Stimulated activated naive B cell treated with anti-CD40 and anti-IgM and Interleukin-4, amounts not matched to agents 10 μg/mL and 1 μg/mL and 100 μg/mL, for 72 hours (primary cell): ENCODE measurements at regions not wholly inside any gene's neighbourhood (a gene's known extent, or its start where the extent isn't known, plus 50 kb on each side); places are given as distances from the start of the nearest gene placed in this dataset.

Source experiments
- ATAC-seq, 2 donors: fragments of 150-1000 bp; cut with Tn5 transposase; replicated peaks; 2 replicates each; pipeline ENCODE4 v1.10.0; 2021; ENCODE audit warnings: moderate library complexity in 1 of 2
- DNase-seq: peaks from one replicate; pipeline ENCODE4 v3.0.0; 2021
- H3K27ac Mint-ChIP-seq: one replicate; pipeline ENCODE4 v1.8.0; 2022; ENCODE audit warnings: mild to moderate bottlenecking, mixed read lengths
- H3K27me3 Mint-ChIP-seq, 2 donors: one replicate each; pipeline ENCODE4 v1.8.0; 2022; ENCODE audit warnings: mixed read lengths in 2 of 2
- H3K36me3 Mint-ChIP-seq, 2 donors: one replicate each; pipeline ENCODE4 v1.8.0; 2022; ENCODE audit warnings: mixed read lengths in 2 of 2, mild to moderate bottlenecking in 1 of 2
- H3K4me1 Mint-ChIP-seq, 2 donors: one replicate each; pipeline ENCODE4 v1.8.0; 2022; ENCODE audit warnings: mixed read lengths in 2 of 2, mild to moderate bottlenecking in 1 of 2
- H3K4me3 Mint-ChIP-seq, 2 donors: one replicate each; pipeline ENCODE4 v1.8.0; 2022; ENCODE audit warnings: mild to moderate bottlenecking in 2 of 2, mixed read lengths in 2 of 2, moderate library complexity in 1 of 2
- H3K9me3 Mint-ChIP-seq, 2 donors: one replicate each; pipeline ENCODE4 v1.8.0; 2022; ENCODE audit warnings: mixed read lengths in 2 of 2, mild to moderate bottlenecking in 1 of 2

DNA sequence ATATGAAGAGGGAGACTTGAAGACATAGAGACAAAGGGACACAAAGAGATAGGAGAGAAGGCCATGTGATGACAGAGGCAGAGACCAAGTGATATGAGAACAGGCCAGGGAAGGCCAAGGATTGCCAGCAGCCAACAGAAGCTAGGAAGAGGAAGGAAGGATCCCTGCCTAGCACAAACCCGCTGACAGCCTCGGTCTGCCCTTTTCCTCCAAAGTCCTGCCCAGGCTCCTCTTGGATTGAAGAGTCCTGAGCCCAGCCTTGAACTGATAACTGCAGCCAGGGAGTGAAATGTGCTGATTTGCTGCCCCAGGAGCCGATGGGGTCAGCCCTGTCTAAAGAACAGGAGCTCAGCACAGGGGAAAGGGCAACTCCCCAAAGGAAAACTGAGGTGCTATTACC, 76.6 kb downstream of the MCFD2 start:
- no peaks in the 10 kb centered on the region for H3K9me3 Mint-ChIP-seq
- no peak for DNase-seq
- H3K4me3 Mint-ChIP-seq, result no peak overlapping the region
- no peak overlapping the region for H3K27ac Mint-ChIP-seq
- H3K4me1 Mint-ChIP-seq, result peaks cover 4 to 14% of the 10 kb centered on the region in 2 donors
- H3K27me3 Mint-ChIP-seq, result no peaks in the 10 kb centered on the region
- ATAC-seq, result no peak
- H3K36me3 Mint-ChIP-seq, result no peaks in the 10 kb centered on the region

DNA sequence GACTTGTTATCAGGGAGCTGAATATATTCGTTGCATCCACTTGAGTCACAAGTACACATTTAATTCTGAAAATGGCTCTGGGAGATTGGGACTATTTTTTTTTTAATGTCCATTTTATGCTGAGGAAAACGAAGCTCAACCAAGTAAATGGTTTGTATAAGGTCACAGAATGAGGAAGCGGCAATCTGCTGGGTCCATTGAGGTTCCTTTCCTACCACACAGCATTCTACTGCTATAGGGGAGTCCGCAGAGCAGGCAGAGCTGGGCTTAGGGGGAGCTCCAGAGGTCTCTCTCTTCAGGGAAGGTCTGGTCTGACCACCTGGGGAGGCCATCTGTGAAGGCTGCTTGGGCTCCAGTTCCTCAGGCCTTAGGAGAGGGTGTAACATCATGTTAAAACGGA, 77.9 kb downstream of the MCFD2 start:
- Mint-ChIP-seq H3K27me3 (no peaks in the 10 kb centered on the region), H3K27ac (no peak overlapping the region), H3K9me3 (peaks cover 0 to 1% of the 10 kb centered on the region in 2 donors), H3K4me1 (peaks cover 4 to 14% of the 10 kb centered on the region in 2 donors), H3K36me3 (no peaks in the 10 kb centered on the region), H3K4me3 (no peak overlapping the region)
- ATAC-seq, result no peak
- DNase-seq, result no peak

DNA sequence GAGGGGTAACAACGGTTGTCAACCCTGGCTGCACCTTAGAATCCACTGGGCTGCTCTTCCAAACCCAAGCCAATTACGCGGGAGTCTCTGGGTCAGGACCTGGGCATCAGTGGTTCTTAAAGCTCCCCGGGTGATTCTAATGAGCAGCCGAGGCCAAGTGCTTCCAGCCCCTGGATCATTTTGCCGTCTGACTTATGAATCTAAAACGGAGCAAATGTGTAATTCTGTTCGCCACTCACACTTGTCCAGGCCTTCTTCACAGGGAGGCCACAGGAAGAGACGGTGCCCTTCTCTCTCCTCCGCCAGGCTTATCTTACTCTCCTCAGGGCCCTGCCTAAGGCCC, 78.5 kb downstream of the MCFD2 start:
- ATAC-seq (no peak), DNase-seq (no peak)
- Mint-ChIP-seq H3K27ac (no peak overlapping the region), H3K4me3 (no peak overlapping the region), H3K36me3 (no peaks in the 10 kb centered on the region), H3K4me1 (peaks cover 4 to 14% of the 10 kb centered on the region in 2 donors), H3K27me3 (no peaks in the 10 kb centered on the region), H3K9me3 (peaks cover 0 to 1% of the 10 kb centered on the region in 2 donors)

DNA sequence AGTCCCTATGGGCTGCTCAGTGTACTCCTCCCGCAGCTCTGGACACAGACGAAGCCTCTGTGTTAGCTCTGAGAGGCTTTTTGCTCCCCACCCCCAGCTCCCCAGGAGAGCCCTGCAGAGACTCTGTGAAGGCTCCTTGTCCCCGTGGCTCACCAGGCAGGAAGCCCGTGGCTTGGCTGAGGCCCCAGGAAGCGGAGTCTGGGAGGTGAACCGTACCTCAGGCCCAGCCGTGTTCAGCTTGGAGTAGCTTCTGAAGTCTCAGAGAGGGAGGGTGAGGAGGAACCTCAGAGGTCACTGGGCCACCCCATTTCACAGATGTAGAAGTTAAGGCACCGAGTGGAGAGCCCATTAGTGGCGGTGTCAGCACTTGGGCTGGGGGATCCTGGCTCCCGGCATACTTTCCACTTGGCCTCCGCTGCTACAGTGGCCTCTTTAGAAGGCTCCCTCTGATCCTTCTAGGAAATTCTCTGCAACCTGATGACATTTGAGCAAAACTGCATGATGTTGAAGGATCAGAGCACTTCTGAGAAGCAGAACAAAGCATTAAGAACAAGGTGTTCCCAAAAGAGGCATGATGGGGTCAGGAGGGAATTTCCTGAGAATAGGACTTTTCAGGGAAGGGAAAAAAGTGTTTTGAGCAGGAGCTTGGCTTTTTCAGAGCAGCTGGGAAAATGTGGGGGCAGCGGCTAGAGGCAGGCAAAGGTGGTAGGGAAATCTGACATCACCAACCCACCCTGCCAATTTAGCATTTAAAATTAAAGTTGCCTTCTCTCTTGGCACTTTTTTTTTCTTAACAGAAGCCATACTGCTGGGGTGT, 79.1 kb downstream of the MCFD2 start:
- Mint-ChIP-seq H3K27me3 (no peaks in the 10 kb centered on the region), H3K4me3 (no peak overlapping the region), H3K9me3 (peaks cover 0 to 1% of the 10 kb centered on the region in 2 donors), H3K27ac (no peak overlapping the region), H3K36me3 (no peaks in the 10 kb centered on the region), H3K4me1 (peaks cover under 1 to 10% of the 10 kb centered on the region in 2 donors)
- ATAC-seq (no peak), DNase-seq (no peak)

DNA sequence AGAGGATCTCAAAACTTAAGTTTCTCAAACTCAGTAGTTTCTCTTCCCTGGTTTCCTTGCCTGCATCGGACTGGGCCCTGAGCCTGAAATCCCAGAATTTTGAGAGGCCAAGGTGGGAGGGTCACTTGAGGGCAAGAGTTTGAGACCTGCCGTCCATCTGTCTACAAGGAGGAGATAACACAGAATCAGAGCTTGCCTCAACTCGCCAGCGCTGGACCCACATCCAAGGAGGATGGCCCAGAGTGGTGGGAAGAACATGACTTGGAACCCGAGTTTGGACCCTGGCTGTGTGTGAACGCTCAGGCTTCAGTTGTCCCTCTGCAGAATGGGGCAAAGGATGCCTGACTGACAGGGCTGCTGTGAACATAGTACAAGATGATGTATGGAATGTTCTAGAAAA, 80.1 kb downstream of the MCFD2 start:
- peaks cover 0 to 8% of the 10 kb centered on the region in 2 donors for H3K4me1 Mint-ChIP-seq
- H3K9me3 Mint-ChIP-seq, result peaks cover 0 to 2% of the 10 kb centered on the region in 2 donors
- no peaks in the 10 kb centered on the region for H3K27me3 Mint-ChIP-seq
- no peak overlapping the region for H3K27ac Mint-ChIP-seq
- no peak for ATAC-seq
- no peaks in the 10 kb centered on the region for H3K36me3 Mint-ChIP-seq
- H3K4me3 Mint-ChIP-seq, result no peak overlapping the region
- DNase-seq, result no peak

DNA sequence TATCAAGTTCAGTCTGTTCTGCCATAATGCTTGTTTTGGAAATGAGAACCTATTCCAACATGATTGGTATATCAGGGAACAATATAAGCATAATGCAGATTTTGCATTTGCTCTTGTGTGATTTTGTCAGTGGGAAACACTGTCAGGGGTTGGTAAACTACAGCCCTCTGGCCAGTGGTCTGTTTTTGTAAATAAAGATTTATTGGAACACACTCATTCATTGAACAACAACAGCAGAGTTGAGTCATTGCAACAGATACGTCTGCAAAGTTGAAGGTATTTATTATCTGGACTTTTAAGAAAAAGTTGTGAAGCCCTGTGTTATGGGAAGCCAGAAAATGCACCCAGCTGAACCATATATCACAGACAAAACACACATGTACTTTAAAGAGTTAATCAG, 83.1 kb downstream of the MCFD2 start:
- H3K27ac Mint-ChIP-seq, result no peak overlapping the region
- ATAC-seq, result no peak
- no peak for DNase-seq
- H3K4me1 Mint-ChIP-seq, result peaks cover 3 to 9% of the 10 kb centered on the region in 2 donors
- H3K4me3 Mint-ChIP-seq, result no peak overlapping the region
- H3K9me3 Mint-ChIP-seq, result peaks cover 0 to 4% of the 10 kb centered on the region in 2 donors
- H3K27me3 Mint-ChIP-seq, result peaks cover 0 to 7% of the 10 kb centered on the region in 2 donors
- peaks cover 2 to 3% of the 10 kb centered on the region in 2 donors for H3K36me3 Mint-ChIP-seq

DNA sequence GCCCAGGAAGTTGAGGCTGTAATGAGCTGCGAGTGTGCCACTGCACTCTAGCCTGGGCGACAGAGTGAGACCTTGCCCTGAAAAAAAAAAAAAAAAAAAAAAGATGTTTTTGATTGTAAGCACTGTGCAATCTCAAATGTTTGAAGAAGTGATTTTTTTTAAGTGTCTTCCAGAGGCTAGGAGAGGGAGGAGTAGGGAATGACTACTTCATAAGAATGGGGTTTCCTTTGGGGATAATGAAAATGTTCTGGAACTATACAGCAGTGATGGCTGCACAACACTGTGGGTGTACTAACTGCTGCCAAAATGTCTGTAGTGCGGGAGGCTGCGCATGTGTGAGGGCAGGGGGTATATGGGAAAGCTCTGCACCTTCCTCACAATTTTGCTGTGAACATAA, 83.7 kb downstream of the MCFD2 start:
- ATAC-seq (no peak), DNase-seq (no peak)
- H3K36me3 Mint-ChIP-seq, result peaks cover 2 to 3% of the 10 kb centered on the region in 2 donors
- H3K27me3 Mint-ChIP-seq, result peaks cover 0 to 7% of the 10 kb centered on the region in 2 donors
- H3K27ac Mint-ChIP-seq, result no peak overlapping the region
- H3K9me3 Mint-ChIP-seq, result peaks cover 0 to 4% of the 10 kb centered on the region in 2 donors
- H3K4me3 Mint-ChIP-seq, result no peak overlapping the region
- peaks cover 7 to 12% of the 10 kb centered on the region in 2 donors for H3K4me1 Mint-ChIP-seq

DNA sequence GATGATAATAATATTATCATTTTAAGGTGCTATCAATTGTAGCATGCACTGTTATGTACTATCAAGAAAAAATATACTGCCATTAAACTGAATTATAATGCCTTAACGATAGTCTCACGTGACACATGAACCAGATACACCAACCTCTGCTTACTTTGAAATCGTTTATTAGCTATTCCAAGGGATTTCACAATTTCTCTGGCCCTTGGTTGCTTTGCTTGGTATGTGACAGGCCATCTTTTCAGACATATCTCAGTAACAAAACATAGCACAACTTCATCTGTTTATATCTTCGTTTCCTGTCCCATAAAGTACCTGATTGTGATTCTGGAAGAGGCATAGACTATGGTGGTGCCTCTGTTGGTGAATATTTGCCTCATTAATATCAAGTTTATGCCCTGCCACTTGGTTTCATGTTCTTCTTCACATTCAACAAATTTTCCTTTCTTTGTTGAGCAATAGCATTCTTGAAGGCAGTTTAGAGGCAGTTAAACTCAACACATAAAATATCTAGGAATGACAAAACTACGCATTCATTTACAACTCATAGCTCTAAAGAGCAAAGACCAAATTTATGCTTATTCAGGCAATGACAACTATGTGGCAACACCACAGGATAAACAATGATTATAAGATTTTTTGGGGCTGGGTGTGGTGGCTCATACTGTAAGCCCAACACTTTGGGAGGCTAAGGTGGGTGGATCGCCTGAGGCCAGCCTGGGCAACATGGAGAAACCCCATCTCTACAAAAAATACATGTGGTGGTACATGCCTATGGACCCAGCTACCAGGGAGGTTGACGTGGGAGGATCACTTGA, 84.3 kb downstream of the MCFD2 start:
- Mint-ChIP-seq H3K4me3 (no peak overlapping the region), H3K4me1 (peaks cover 7 to 12% of the 10 kb centered on the region in 2 donors), H3K36me3 (peaks cover 2 to 3% of the 10 kb centered on the region in 2 donors), H3K27me3 (peaks cover 0 to 7% of the 10 kb centered on the region in 2 donors), H3K9me3 (peaks cover 0 to 4% of the 10 kb centered on the region in 2 donors), H3K27ac (no peak overlapping the region)
- DNase-seq, result no peak
- no peak for ATAC-seq

DNA sequence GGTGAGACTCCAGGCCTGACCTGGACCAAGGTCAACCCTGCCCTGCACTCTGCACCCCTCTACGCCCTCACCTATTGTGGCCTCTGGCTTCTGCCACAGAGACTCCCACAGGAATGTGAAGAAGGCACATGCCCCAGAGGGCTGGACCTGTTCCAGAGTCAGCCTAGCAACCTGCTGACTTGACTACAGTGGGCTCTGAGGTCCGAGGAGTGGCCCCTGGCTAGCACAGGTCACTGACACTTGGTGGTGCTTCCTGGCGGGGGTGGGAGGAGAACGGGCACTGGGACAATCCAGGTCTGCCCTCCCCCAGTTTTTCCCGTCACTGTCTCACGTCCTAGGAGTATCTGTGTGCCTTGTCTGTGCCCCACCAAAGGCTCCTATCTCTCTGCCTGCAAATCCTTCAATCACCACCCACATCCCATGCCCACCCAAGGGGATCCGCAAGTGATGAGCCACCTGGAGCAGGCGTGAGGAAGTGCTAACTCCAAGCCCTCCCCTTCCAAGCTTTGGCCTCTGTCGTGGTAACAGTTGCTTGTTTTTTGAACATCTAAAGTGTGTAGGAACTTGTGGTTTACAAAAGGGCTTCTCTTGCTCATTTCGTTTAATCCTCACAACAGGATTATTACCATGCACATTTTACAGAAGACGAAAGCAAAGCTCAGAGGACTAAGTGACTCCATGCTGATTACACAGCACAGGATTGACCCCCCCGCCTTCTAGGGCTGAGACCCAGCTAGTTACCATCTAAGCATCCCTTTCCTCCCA, 86.2 kb downstream of the MCFD2 start:
- H3K36me3 Mint-ChIP-seq, result peaks cover 2 to 3% of the 10 kb centered on the region in 2 donors
- no peak for DNase-seq
- peaks cover 0 to 4% of the 10 kb centered on the region in 2 donors for H3K9me3 Mint-ChIP-seq
- H3K27me3 Mint-ChIP-seq, result peaks cover 0 to 7% of the 10 kb centered on the region in 2 donors
- no peak for ATAC-seq
- H3K4me1 Mint-ChIP-seq, result peaks cover 7 to 12% of the 10 kb centered on the region in 2 donors
- no peak overlapping the region for H3K4me3 Mint-ChIP-seq
- H3K27ac Mint-ChIP-seq, result no peak overlapping the region

DNA sequence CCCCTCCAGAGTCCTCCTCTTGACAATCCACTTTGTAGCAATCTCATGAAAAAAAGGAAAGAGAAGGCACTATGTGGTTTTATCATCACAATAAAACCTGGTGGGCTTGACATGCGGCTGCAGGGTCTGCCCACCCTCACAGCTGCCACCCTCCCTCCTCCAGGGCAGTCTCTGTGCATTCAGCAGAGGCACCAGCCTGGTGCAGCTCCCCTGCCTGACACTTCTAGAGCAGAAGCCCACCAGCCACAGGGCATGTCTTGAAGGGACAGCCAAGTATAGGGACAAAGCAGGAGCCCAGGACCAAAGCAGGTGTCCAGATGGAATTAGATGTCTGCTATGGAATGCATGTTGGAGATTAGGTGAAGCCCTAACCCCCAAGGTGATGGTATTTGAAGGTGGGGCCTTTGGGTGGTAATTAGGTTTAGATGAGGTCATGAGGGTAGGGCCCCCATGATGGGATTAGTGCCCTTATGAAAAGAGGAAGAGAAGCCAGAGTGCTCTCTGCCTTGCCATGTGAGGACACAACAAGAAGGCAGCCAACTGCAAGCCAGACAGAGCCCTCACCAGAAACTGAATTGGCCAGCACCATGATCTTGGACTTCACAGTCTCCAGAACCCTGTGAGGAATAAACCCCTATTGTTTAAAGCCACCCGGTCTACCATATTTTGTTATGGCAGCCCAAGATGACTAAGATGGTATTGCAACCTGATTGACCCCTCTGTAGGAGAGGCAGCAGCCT, 86.9 kb downstream of the MCFD2 start:
- DNase-seq (no peak), ATAC-seq (no peak)
- peaks cover 7 to 12% of the 10 kb centered on the region in 2 donors for H3K4me1 Mint-ChIP-seq
- peaks cover 0 to 7% of the 10 kb centered on the region in 2 donors for H3K27me3 Mint-ChIP-seq
- H3K27ac Mint-ChIP-seq, result no peak overlapping the region
- H3K36me3 Mint-ChIP-seq, result peaks cover 2 to 3% of the 10 kb centered on the region in 2 donors
- H3K4me3 Mint-ChIP-seq, result no peak overlapping the region
- H3K9me3 Mint-ChIP-seq, result peaks cover 0 to 3% of the 10 kb centered on the region in 2 donors

DNA sequence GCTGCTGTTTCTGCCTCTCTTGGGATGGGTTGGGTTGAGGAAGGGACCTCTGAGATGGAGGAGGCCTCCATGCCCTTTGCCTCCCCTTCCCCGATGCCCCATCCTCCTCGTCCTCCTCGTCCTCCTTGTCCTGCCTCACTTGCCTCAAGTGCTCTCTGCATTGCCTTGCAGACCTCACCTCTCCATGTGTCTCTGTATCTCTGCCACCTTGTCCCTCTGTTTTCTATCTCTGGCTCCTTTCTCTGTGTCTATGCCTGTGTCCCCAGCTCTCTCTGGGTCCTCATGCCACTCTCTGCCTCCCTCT, 87.5 kb downstream of the MCFD2 start:
- no peak overlapping the region for H3K4me3 Mint-ChIP-seq
- peaks cover 7 to 12% of the 10 kb centered on the region in 2 donors for H3K4me1 Mint-ChIP-seq
- ATAC-seq (no peak), DNase-seq (no peak)
- peaks cover 2 to 3% of the 10 kb centered on the region in 2 donors for H3K36me3 Mint-ChIP-seq
- H3K27ac Mint-ChIP-seq, result no peak overlapping the region
- peaks cover 0 to 7% of the 10 kb centered on the region in 2 donors for H3K27me3 Mint-ChIP-seq
- peaks cover 0 to 3% of the 10 kb centered on the region in 2 donors for H3K9me3 Mint-ChIP-seq

DNA sequence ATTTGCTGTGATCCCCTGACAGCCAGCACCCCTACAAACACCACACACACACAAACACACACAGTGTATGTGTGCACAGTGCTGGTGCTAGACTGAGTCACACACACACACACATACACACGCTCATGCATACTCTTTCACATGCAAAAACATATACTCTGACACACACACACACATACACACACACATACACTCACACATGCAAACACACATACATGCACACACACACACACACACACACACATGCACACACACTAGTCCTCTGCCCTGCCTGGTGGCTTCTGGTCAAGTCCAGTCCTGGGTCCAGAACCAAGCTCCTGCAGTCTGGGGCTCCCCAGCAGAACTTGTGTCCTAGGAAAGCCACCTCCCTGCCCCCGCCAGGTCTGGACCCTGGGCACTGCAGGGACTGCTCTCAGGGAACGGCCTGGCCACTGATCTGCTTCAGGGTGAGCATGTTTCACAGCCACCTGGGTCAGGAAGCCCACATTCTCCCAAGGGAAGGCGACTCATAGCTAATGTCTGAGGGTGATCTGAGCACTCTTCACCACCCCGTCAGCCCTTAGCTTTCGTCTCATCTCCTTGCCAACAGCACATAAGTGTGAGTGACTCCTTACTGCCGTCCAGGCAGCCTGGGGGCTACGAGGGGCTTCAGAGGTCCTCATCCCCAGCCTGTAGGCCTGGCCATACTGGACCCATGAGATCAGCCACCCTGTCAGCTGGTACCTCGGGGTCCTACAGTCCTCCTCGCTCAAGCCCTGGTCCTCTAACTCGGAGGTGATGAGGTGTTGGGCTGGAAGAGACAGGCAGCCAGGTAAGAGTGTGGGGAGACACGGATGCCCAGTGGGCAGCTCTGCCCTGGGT, 88.1 kb downstream of the MCFD2 start:
- peaks cover 3 to 4% of the 10 kb centered on the region in 2 donors for H3K36me3 Mint-ChIP-seq
- no peak overlapping the region for H3K4me3 Mint-ChIP-seq
- DNase-seq (no peak), ATAC-seq (peak; percentile 85 to 89)
- peaks cover 0 to 3% of the 10 kb centered on the region in 2 donors for H3K9me3 Mint-ChIP-seq
- H3K27me3 Mint-ChIP-seq, result peaks cover 0 to 7% of the 10 kb centered on the region in 2 donors
- no peak overlapping the region for H3K27ac Mint-ChIP-seq
- peaks cover 7 to 12% of the 10 kb centered on the region in 2 donors for H3K4me1 Mint-ChIP-seq
